Muscle of leg (tissue), 3 donors: ENCODE measurements at regions not wholly inside any gene's neighbourhood (a gene's known extent, or its start where the extent isn't known, plus 50 kb on each side); places are given as distances from the start of the nearest gene placed in this dataset.

Experiments used
- DNase-seq: peaks from one replicate; pipeline ENCODE4 v3.0.0; 2013
- H3K27ac ChIP-seq: one replicate; pipeline ENCODE4 v1.5.1; 2013; ENCODE audit warnings: mild to moderate bottlenecking, low read length, control low read depth
- H3K27me3 ChIP-seq: one replicate; pipeline ENCODE4 v1.6.1; 2013; ENCODE audit warnings: low read length; ENCODE audit not compliant: control insufficient read depth, insufficient read depth
- H3K36me3 ChIP-seq: one replicate; pipeline ENCODE4 v1.6.1; 2013; ENCODE audit warnings: low read length; ENCODE audit not compliant: control insufficient read depth, insufficient read depth
- H3K4me1 ChIP-seq: one replicate; pipeline ENCODE4 v1.6.1; 2013; ENCODE audit warnings: low read length; ENCODE audit not compliant: control insufficient read depth, insufficient read depth
- H3K4me3 ChIP-seq: one replicate; pipeline ENCODE4 v1.5.1; 2013; ENCODE audit warnings: low read length, control low read depth
- H3K9me3 ChIP-seq: replicated peaks from 2 replicates; pipeline ENCODE4 v1.6.1; 2013; ENCODE audit warnings: low read depth, low read length; ENCODE audit not compliant: control insufficient read depth
- WGBS: methylation state at CpG from one replicate; pipeline ENCODE4 v1.1.5; 2013; ENCODE audit warnings: missing lambda C conversion rate; ENCODE audit not compliant: insufficient coverage; 5-methylcytosine and 5-hydroxymethylcytosine counted together

- Histone ChIP-seq H3K36me3 (no peaks in the 10 kb centered on the region), H3K27me3 (no peaks in the 10 kb centered on the region), H3K9me3 (no peaks in the 10 kb centered on the region), H3K4me1 (peaks cover 7% of the 10 kb centered on the region), H3K4me3 (no peak overlapping the region), H3K27ac (no peak overlapping the region)
- DNase-seq: peak; percentile 30
- WGBS: 100% methylated on average over 1 of the region's 5 CpGs
These were observed 413.4 kb downstream of the ZNF536 start for GRCh38 chr19:30785458-30786137.

- Histone ChIP-seq H3K36me3 (no peaks in the 10 kb centered on the region), H3K27ac (no peak overlapping the region), H3K4me1 (peaks cover 12% of the 10 kb centered on the region), H3K27me3 (no peaks in the 10 kb centered on the region), H3K4me3 (no peak overlapping the region), H3K9me3 (no peaks in the 10 kb centered on the region)
- peak; percentile 25 for DNase-seq
- 80% methylated on average over 12 of the region's 12 CpGs for WGBS
These were observed 412.8 kb downstream of the ZNF536 start for GRCh38 chr19:30784850-30785457.

GRCh38 chr19:30783936-30784335, 411.8 kb downstream of the ZNF536 start:
- H3K4me1 ChIP-seq: peaks cover 18% of the 10 kb centered on the region
- no peaks in the 10 kb centered on the region for H3K9me3 ChIP-seq
- H3K4me3 ChIP-seq: no peak overlapping the region
- H3K27ac ChIP-seq: no peak overlapping the region
- 90% methylated on average over 1 of the region's 9 CpGs for WGBS
- no peak for DNase-seq
- no peaks in the 10 kb centered on the region for H3K36me3 ChIP-seq
- H3K27me3 ChIP-seq: no peaks in the 10 kb centered on the region

GRCh38 chr19:30783212-30783611, 411.0 kb downstream of the ZNF536 start:
- no CpG with 5 or more reads among the region's 3 CpGs for WGBS
- Histone ChIP-seq H3K27me3 (no peaks in the 10 kb centered on the region), H3K9me3 (no peaks in the 10 kb centered on the region), H3K36me3 (no peaks in the 10 kb centered on the region), H3K27ac (no peak overlapping the region), H3K4me3 (no peak overlapping the region), H3K4me1 (peaks cover 18% of the 10 kb centered on the region)
- DNase-seq: no peak

- no peaks in the 10 kb centered on the region for H3K27me3 ChIP-seq
- H3K9me3 ChIP-seq: no peaks in the 10 kb centered on the region
- no peak overlapping the region for H3K4me3 ChIP-seq
- H3K27ac ChIP-seq: peak overlapping the region; percentile 13
- no peaks in the 10 kb centered on the region for H3K36me3 ChIP-seq
- 20% methylated on average over 8 of the region's 10 CpGs for WGBS
- peaks cover 18% of the 10 kb centered on the region for H3K4me1 ChIP-seq
- peak; percentile 82 for DNase-seq
These were observed 409.3 kb downstream of the ZNF536 start for GRCh38 chr19:30781519-30781918.

- Histone ChIP-seq H3K4me3 (no peak overlapping the region), H3K4me1 (peaks cover 18% of the 10 kb centered on the region), H3K9me3 (no peaks in the 10 kb centered on the region), H3K36me3 (no peaks in the 10 kb centered on the region), H3K27me3 (no peaks in the 10 kb centered on the region), H3K27ac (peak overlapping the region; percentile 13)
- 85% methylated on average over 2 of the region's 2 CpGs for WGBS
- DNase-seq: no peak
These were observed 408.9 kb downstream of the ZNF536 start for GRCh38 chr19:30781047-30781446.

GRCh38 chr19:30780456-30780855, 408.3 kb downstream of the ZNF536 start:
- Histone ChIP-seq H3K36me3 (no peaks in the 10 kb centered on the region), H3K4me3 (no peak overlapping the region), H3K27ac (peak overlapping the region; percentile 15), H3K4me1 (peaks cover 18% of the 10 kb centered on the region), H3K27me3 (no peaks in the 10 kb centered on the region), H3K9me3 (no peaks in the 10 kb centered on the region)
- no CpG with 5 or more reads among the region's 2 CpGs for whole genome bisulfite sequencing
- no peak for DNase-seq

GRCh38 chr19:30780032-30780431, 407.8 kb downstream of the ZNF536 start:
- WGBS: 0% methylated on average over 1 of the region's 6 CpGs
- H3K27me3 ChIP-seq: no peaks in the 10 kb centered on the region
- H3K9me3 ChIP-seq: no peaks in the 10 kb centered on the region
- no peaks in the 10 kb centered on the region for H3K36me3 ChIP-seq
- peaks cover 18% of the 10 kb centered on the region for H3K4me1 ChIP-seq
- peak; percentile 91 for DNase-seq
- no peak overlapping the region for H3K4me3 ChIP-seq
- H3K27ac ChIP-seq: peak overlapping the region; percentile 71

- no peaks in the 10 kb centered on the region for H3K36me3 ChIP-seq
- WGBS: 57% methylated on average over 9 of the region's 14 CpGs
- no peaks in the 10 kb centered on the region for H3K9me3 ChIP-seq
- DNase-seq: no peak
- peaks cover 18% of the 10 kb centered on the region for H3K4me1 ChIP-seq
- no peak overlapping the region for H3K27ac ChIP-seq
- H3K4me3 ChIP-seq: no peak overlapping the region
- no peaks in the 10 kb centered on the region for H3K27me3 ChIP-seq
These were observed 407.0 kb downstream of the ZNF536 start for GRCh38 chr19:30778961-30779715.

- DNase-seq: peak; percentile 58
- Histone ChIP-seq H3K27me3 (no peaks in the 10 kb centered on the region), H3K4me3 (no peak overlapping the region), H3K36me3 (no peaks in the 10 kb centered on the region), H3K9me3 (no peaks in the 10 kb centered on the region), H3K4me1 (peaks cover 18% of the 10 kb centered on the region), H3K27ac (no peak overlapping the region)
- 43% methylated on average over 1 of the region's 2 CpGs for WGBS
These were observed 405.9 kb downstream of the ZNF536 start for GRCh38 chr19:30778061-30778460.
